Smooth muscle cell (in vitro differentiated cells): ENCODE measurements at regions not wholly inside any gene's neighbourhood (a gene's known extent, or its start where the extent isn't known, plus 50 kb on each side); places are given as distances from the start of the nearest gene placed in this dataset.

Experiments
- DNase-seq: peaks from one replicate; lab custom pipeline; 2025; ENCODE audit not compliant: unreplicated experiment; lab: John Stamatoyannopoulos, UW
- H2AFZ ChIP-seq: fragments of 200-600 bp; sonication (generic); 2 replicates; pipeline ENCODE4 v1.6.0; 2016; ENCODE audit warnings: antibody characterized with exemption, low read depth, mild to moderate bottlenecking
- H3F3A ChIP-seq: fragments of 200-600 bp; sonication (generic); 2 replicates; pipeline ENCODE4 v1.6.0; 2017; ENCODE audit warnings: antibody characterized with exemption, low read depth
- H3K27ac ChIP-seq: fragments of 200-600 bp; sonication (generic); 2 replicates; pipeline ENCODE4 v1.5.1; 2016; ENCODE audit warnings: low read depth, mild to moderate bottlenecking
- H3K27me3 ChIP-seq: fragments of 200-600 bp; sonication (generic); 2 replicates; pipeline ENCODE4 v1.6.1; 2016; ENCODE audit warnings: low read depth, mild to moderate bottlenecking
- H3K36me3 ChIP-seq: fragments of 200-600 bp; sonication (generic); 2 replicates; pipeline ENCODE4 v1.5.1; 2016; ENCODE audit warnings: low read depth
- H3K4me1 ChIP-seq: fragments of 200-600 bp; sonication (generic); 2 replicates; pipeline ENCODE4 v1.5.1; 2016; ENCODE audit warnings: low read depth
- H3K4me2 ChIP-seq: fragments of 200-600 bp; sonication (generic); 2 replicates; pipeline ENCODE4 v1.6.0; 2016; ENCODE audit warnings: mild to moderate bottlenecking
- H3K4me3 ChIP-seq: fragments of 200-600 bp; sonication (generic); 2 replicates; pipeline ENCODE4 v1.5.1; 2016; ENCODE audit warnings: mild to moderate bottlenecking
- H3K79me2 ChIP-seq: fragments of 200-600 bp; sonication (generic); 2 replicates; pipeline ENCODE4 v1.6.0; 2016; ENCODE audit warnings: low read depth, mild to moderate bottlenecking
- H3K9ac ChIP-seq: fragments of 200-600 bp; sonication (generic); 2 replicates; pipeline ENCODE4 v1.6.0; 2016; ENCODE audit warnings: low read depth
- H3K9me3 ChIP-seq: fragments of 200-600 bp; sonication (generic); replicated peaks from 2 replicates; pipeline ENCODE4 v1.5.1; 2016; ENCODE audit warnings: low read depth
- H4K20me1 ChIP-seq: fragments of 200-600 bp; sonication (generic); 2 replicates; pipeline ENCODE4 v1.6.0; 2016; ENCODE audit warnings: low read depth
- CTCF ChIP-seq: fragments of 200-600 bp; sonication (generic); IDR thresholded peaks from 2 replicates; pipeline ENCODE4 v1.5.1; 2017; ENCODE audit warnings: borderline replicate concordance, mild to moderate bottlenecking, antibody characterized with exemption; ENCODE audit not compliant: insufficient read depth, poor library complexity, severe bottlenecking
- WGBS: methylation state at CpG from one replicate; pipeline ENCODE4 v1.1.7; 2016; ENCODE audit warnings: low lambda C conversion rate; 5-methylcytosine and 5-hydroxymethylcytosine counted together

DNA sequence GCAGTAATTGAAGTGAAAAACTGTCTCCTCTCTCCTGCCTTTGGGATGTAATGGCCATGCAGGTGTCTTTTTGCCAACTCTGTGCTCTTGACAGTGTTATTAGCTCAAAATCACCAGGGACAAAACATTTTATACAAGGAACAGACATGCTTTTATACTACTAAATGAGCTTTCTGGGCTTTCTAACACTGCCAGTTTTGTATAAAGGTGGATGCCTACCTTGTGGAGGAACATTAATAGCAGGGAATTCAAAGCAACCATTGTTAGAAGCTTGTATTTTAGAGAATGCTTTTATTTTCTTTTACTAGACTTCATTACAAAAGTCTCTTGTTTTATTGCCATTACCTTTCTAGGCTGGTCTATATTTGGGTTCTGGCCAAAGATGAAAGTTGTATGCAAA lies 54.7 kb upstream of the ARSJ start:
- H3K79me2 ChIP-seq = no peaks in the 10 kb centered on the region
- DNase-seq = no peak
- no peaks in the 10 kb centered on the region for H4K20me1 ChIP-seq
- no peak for TF ChIP-seq CTCF
- H3K4me3 ChIP-seq = no peak overlapping the region
- no peaks in the 10 kb centered on the region for H3K9me3 ChIP-seq
- H3K27ac ChIP-seq = no peak overlapping the region
- no peaks in the 10 kb centered on the region for H3K4me1 ChIP-seq
- H3K4me2 ChIP-seq = no peak overlapping the region
- no peaks in the 10 kb centered on the region for H3F3A ChIP-seq
- H3K36me3 ChIP-seq = no peaks in the 10 kb centered on the region
- H2AFZ ChIP-seq = no peak overlapping the region
- no peaks in the 10 kb centered on the region for H3K27me3 ChIP-seq
- H3K9ac ChIP-seq = no peak overlapping the region

DNA sequence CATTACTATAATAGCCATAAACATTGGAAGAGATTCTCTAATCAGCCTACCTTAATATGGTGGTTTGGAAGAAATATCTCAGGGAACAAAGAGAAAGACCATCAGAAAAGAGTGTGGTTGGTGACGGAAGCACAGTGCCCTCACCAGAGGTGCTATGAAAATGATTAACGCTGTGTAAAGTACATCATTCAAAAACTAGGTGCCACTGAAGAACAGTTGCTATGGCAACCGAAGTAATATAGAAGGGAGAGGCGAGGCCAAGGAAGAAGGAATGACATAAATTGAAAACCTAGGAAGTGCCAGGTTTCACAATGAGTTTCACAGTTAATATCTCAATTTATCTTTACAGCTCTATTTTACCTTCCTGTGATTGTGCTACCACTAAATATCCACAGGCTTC lies 57.0 kb upstream of the ARSJ start:
- no peak overlapping the region for H3K4me3 ChIP-seq
- H3K79me2 ChIP-seq = no peaks in the 10 kb centered on the region
- no peaks in the 10 kb centered on the region for H3F3A ChIP-seq
- no peak overlapping the region for H2AFZ ChIP-seq
- no peak overlapping the region for H3K4me2 ChIP-seq
- no peaks in the 10 kb centered on the region for H4K20me1 ChIP-seq
- no peak for DNase-seq
- H3K4me1 ChIP-seq = no peaks in the 10 kb centered on the region
- no peaks in the 10 kb centered on the region for H3K27me3 ChIP-seq
- H3K9me3 ChIP-seq = no peaks in the 10 kb centered on the region
- WGBS = 87% methylated on average over 4 of the region's 4 CpGs
- H3K9ac ChIP-seq = no peak overlapping the region
- H3K27ac ChIP-seq = no peak overlapping the region
- H3K36me3 ChIP-seq = no peaks in the 10 kb centered on the region
- TF ChIP-seq CTCF = no peak

DNA sequence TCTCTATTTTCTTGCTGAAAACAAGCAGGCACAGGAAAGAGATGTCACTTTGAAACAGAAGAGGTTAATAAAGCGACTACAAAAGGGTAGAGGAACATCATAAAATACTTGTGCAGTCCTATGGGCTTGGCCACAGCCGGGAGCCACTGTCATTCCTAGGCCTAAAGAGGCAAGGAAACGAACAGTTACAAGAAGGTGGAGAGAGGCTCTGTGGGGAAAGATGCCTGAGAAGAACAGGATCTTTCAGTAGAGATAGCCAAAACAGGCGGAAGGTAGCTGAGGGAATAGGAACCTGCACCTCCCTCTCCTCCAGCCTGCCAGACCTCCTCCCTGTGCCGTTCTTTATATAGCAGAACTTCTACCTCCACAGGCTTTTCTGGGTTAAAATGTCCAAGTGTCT lies 57.4 kb upstream of the ARSJ start:
- H3K9me3 ChIP-seq = no peaks in the 10 kb centered on the region
- H3K36me3 ChIP-seq = no peaks in the 10 kb centered on the region
- H3K9ac ChIP-seq = no peak overlapping the region
- H3K4me3 ChIP-seq = no peak overlapping the region
- no peaks in the 10 kb centered on the region for H4K20me1 ChIP-seq
- no peak overlapping the region for H2AFZ ChIP-seq
- no peaks in the 10 kb centered on the region for H3K4me1 ChIP-seq
- H3K27ac ChIP-seq = no peak overlapping the region
- H3F3A ChIP-seq = no peaks in the 10 kb centered on the region
- H3K27me3 ChIP-seq = no peaks in the 10 kb centered on the region
- no peak overlapping the region for H3K4me2 ChIP-seq
- TF ChIP-seq CTCF = no peak
- WGBS = 85% methylated on average over 5 of the region's 5 CpGs
- no peaks in the 10 kb centered on the region for H3K79me2 ChIP-seq
- DNase-seq = no peak

- no peaks in the 10 kb centered on the region for H3K4me1 ChIP-seq
- TF ChIP-seq CTCF = no peak
- H3K27ac ChIP-seq = no peak overlapping the region
- DNase-seq = no peak
- no peak overlapping the region for H3K4me2 ChIP-seq
- H3K4me3 ChIP-seq = no peak overlapping the region
- H3K36me3 ChIP-seq = no peaks in the 10 kb centered on the region
- no peaks in the 10 kb centered on the region for H3F3A ChIP-seq
- no peak overlapping the region for H3K9ac ChIP-seq
- H2AFZ ChIP-seq = no peak overlapping the region
- WGBS = 97% methylated on average over 1 of the region's 1 CpG
- no peaks in the 10 kb centered on the region for H3K27me3 ChIP-seq
- no peaks in the 10 kb centered on the region for H3K9me3 ChIP-seq
- no peaks in the 10 kb centered on the region for H3K79me2 ChIP-seq
- no peaks in the 10 kb centered on the region for H4K20me1 ChIP-seq
Measured at GRCh38 chr4:114037988-114038387, 58.5 kb upstream of the ARSJ start.
